GM12864 (cell line): ENCODE measurements at regions not wholly inside any gene's neighbourhood (a gene's known extent, or its start where the extent isn't known, plus 50 kb on each side); places are given as distances from the start of the nearest gene placed in this dataset.

Source experiments
- DNase-seq: peaks from one replicate; pipeline ENCODE4 v3.0.0-alpha.2; 2011; ENCODE audit warnings: low read depth
- H3K4me3 ChIP-seq: 2 replicates; pipeline ENCODE4 v1.5.1; 2011; ENCODE audit warnings: mild to moderate bottlenecking, low read depth, low read length, control low read depth
- TF ChIP-seq, protein P1 (sequence below): IDR thresholded peaks from 2 replicates; pipeline ENCODE4 v1.5.1; 2011; ENCODE audit warnings: low read depth, mild to moderate bottlenecking, moderate library complexity, low read length, control low read depth, inconsistent platforms; ENCODE audit errors: missing control alignments

DNA sequence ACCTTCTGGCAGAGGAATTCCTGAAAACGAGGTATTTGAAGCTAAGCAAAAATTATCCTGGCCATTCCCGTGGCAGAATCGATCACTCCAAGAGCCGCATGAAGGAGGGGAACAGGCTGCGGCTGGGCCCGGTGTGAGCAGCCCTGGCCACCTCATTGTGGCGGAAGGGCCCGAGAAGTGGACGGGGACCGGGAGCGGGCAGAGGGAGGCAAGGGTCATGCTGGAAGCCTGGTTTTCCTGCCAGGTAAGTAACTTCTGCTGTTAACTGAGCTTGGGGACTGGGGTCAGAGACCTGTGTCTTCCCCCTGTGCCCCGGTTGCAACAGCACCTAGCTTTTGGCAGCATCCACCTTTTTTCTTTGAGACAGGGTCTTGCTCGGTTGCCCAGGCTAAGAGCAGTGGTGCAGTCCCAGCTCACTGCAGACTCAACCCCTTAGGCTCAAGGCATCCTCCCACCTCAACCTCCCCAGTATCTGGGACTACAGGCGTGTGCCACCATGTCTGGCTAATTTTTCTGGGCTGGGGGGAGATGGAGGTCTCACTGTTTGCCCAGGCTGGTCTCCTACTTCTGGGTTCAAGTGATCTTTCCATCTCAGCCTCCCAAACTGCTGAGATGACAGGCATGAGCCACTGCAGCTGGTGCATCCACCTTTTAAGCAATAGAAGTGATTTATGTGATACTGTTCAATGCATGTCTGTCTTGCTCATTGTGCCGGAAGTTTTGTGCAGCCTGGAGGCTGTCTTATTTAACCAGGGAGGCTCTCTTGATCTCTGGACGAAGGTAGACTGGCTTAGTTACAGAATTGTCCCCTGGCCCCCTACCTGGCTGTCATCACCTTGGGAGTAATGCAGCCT lies 174.0 kb upstream of the MYL2 start:
- TF ChIP-seq, protein P1, sequence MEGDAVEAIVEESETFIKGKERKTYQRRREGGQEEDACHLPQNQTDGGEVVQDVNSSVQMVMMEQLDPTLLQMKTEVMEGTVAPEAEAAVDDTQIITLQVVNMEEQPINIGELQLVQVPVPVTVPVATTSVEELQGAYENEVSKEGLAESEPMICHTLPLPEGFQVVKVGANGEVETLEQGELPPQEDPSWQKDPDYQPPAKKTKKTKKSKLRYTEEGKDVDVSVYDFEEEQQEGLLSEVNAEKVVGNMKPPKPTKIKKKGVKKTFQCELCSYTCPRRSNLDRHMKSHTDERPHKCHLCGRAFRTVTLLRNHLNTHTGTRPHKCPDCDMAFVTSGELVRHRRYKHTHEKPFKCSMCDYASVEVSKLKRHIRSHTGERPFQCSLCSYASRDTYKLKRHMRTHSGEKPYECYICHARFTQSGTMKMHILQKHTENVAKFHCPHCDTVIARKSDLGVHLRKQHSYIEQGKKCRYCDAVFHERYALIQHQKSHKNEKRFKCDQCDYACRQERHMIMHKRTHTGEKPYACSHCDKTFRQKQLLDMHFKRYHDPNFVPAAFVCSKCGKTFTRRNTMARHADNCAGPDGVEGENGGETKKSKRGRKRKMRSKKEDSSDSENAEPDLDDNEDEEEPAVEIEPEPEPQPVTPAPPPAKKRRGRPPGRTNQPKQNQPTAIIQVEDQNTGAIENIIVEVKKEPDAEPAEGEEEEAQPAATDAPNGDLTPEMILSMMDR, result no peak
- no peak overlapping the region for H3K4me3 ChIP-seq
- no peak for DNase-seq

DNA sequence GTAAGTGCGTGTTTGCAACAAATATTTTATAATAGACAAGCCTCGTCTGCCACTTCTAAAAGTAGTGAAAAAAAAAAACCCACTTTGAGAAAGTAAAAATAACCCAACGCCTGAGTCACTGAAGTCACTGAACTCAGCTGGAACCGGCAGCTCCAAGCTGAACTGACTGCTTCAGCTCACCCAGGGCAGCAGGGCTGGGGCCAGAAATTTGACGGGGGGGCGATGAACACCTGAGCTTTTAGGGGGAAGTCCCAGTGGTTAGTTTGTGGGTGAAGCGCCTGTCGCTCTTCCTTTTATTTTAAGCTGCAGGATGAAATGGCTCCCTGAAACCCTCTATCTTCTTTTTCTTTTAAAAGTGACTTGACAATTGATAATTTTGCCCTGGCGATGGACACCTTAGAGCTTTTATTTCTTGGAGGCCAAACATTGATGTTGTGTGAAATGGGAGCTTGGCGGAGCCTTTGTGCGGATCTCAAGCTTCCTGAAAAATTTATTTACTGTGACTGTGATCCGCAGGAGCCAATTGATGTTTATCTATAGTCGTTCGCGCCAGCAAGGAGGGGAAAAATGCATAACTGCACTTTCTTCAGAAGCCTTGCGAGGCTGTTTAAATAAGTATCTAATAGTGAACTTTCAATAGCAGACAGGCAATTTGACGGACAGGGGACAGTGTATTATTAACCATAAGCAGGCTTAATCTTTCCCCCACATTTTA lies 173.2 kb upstream of the MYL2 start:
- TF ChIP-seq, protein P1, result no peak
- peak; percentile 16 for DNase-seq
- no peak overlapping the region for H3K4me3 ChIP-seq

DNA sequence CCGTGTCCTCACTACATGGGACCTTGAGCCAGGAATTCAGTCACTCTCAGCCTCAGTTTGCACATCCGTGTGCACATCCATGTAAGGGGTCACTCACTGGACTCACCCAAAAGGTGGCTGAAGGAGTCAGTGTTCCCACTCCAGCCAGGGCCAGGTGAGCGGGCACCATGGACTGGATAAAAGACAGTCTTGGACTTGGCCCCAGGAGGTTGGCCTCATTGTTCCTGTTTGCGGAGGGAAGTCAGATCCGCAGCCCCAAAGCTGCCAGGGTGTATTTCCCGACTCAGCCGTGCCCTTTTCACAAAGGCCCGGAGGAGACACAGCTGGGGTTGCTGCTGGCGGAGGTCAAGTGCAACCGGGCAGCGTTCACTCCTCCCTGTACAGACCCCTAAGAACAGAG lies 170.7 kb upstream of the MYL2 start:
- no peak for DNase-seq
- no peak overlapping the region for H3K4me3 ChIP-seq
- TF ChIP-seq, protein P1, result no peak

DNA sequence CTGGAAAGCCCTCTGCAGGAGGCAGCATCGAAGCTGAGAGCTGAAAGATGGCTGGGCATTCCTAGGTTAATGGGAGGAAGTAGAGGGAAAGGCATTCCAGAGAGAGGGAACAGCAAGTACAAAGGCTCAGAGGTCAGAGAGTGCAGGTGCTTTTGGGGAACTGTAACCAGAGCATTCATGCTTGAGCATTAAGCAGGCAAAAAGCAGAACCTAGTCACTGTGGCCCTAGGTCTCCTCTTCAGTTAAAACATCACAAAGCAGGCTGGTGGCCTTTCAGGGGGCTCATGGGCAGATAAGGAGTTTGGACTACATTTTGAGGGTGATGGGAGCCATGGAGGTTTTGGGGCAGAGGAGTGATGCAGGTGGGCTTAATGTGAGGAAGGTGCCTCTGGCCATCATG lies 169.2 kb upstream of the MYL2 start:
- TF ChIP-seq, protein P1, result no peak

DNA sequence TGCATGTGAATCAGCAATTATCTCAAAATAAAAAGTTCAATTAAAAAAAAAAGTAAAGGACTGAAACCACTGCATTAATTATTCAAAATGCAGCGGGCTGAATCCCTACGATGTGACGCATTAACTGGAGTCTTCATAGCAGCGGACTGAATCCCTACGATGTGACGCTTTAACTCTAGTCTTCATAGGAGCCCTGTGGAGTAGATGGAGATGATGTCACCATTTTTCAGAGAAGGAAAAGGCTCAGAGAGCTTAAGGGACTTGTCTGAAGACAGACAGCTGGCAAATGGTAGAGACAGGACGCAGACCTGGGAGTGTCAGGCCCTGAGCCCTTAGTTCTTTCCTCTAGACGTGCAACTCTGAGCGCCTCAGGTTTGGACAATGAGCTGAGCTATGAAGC lies 168.0 kb upstream of the MYL2 start:
- H3K4me3 ChIP-seq, result no peak overlapping the region
- TF ChIP-seq, protein P1, result no peak
- DNase-seq, result no peak

More for the DNA sequence above, 169.2 kb upstream of the MYL2 start:
- DNase-seq, result no peak
- H3K4me3 ChIP-seq, result no peak overlapping the region

DNA sequence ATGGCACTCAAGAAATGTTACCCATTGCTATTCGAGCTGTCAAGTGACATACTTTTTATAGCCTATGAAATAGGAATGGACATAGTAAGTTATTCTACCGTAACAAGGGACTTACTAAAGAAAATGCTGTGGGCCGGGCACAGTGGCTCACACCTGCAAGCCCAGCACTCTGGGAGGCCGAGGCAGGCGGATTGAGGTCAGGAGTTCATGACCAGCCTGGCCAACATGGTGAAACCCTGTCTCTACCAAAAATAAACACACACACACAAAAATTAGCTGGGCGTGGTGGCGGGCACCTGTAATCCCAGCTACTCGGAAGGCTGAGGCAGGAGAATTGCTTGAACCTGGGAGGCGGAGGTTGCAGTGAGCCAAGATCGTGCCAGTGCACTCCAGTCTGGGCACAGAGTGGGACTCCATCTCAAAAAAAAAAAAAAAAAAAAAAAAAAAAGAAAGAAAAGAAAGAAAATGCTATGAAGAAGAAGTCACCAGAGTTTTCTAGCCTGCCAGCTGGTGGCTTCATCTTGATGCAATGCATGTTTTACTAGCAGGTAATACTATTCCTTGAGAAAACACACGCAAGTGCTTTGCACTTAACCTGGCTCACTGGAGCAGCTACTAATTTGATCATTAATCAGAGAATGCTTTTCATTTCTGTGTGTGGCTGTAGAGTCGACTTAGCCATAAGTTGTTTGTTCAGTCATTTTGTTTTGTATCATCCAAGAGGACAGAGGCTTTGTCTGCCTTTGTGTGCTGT lies 166.7 kb upstream of the MYL2 start:
- TF ChIP-seq, protein P1, result no peak
- no peak for DNase-seq
- no peak overlapping the region for H3K4me3 ChIP-seq
